NB4 (cell line): ENCODE measurements at regions not wholly inside any gene's neighbourhood (a gene's known extent, or its start where the extent isn't known, plus 50 kb on each side); places are given as distances from the start of the nearest gene placed in this dataset.

Experiments
- CTCF ChIP-seq: IDR thresholded peaks from one replicate; pipeline ENCODE4 v1.5.1; 2012; ENCODE audit warnings: low read depth, low read length
- MAX ChIP-seq: IDR thresholded peaks from 2 replicates; pipeline ENCODE4 v1.6.1; 2011; ENCODE audit warnings: low read depth, low read length
- POLR2A ChIP-seq: IDR thresholded peaks from 2 replicates; pipeline ENCODE4 v1.6.1; 2011; ENCODE audit warnings: mild to moderate bottlenecking; ENCODE audit not compliant: insufficient read length; ENCODE audit errors: extremely low read depth

- TF ChIP-seq CTCF (no peak), POLR2A (no peak), MAX (no peak)
These were observed 538.5 kb downstream of the BMP2 start for GRCh38 chr20:7305976-7306375.
